ENCODE measurements at regions not wholly inside any gene's neighbourhood (a gene's known extent, or its start where the extent isn't known, plus 50 kb on each side); places are given as distances from the start of the nearest gene placed in this dataset.

- FAIRE-seq (no peak), DNase-seq (ENCODE audit: low read depth, low spot score) (no peak)
- Histone ChIP-seq H3K4me2 (ENCODE audit: insufficient read depth, low read length) (no peak overlapping the region), H3K27ac (ENCODE audit: insufficient read depth, low read depth, low read length) (no peak overlapping the region), H3K4me1 (ENCODE audit: control insufficient read depth, extremely low read depth, insufficient read depth, low read length) (no peaks in the 10 kb centered on the region), H3K9ac (replicated peaks; ENCODE audit: extremely low read depth, insufficient read depth, low read length) (no peak overlapping the region), H2AFZ (ENCODE audit: low read depth, low read length) (no peak overlapping the region), H3K27me3 (ENCODE audit: control insufficient read depth in 2 of 2, insufficient read depth in 2 of 2, low read length in 2 of 2) (no peaks in the 10 kb centered on the region), H3K9me3 (replicated peaks; ENCODE audit: control insufficient read depth, insufficient read depth, low read length) (peaks cover 2% of the 10 kb centered on the region), H3K4me3 (replicated peaks in 1 of 3; ENCODE audit: insufficient read depth in 1 of 3, low read depth in 1 of 3, low read length in 3 of 3) (no peak overlapping the region), H3K79me2 (ENCODE audit: control insufficient read depth, insufficient read depth, low read length) (no peaks in the 10 kb centered on the region), H4K20me1 (replicated peaks; ENCODE audit: control insufficient read depth, extremely low read depth, insufficient read depth, low read length) (no peaks in the 10 kb centered on the region), H3K9me1 (replicated peaks; ENCODE audit: control insufficient read depth, extremely low read depth, insufficient read depth, low read length) (no peaks in the 10 kb centered on the region), H3K36me3 (ENCODE audit: control insufficient read depth in 2 of 2, extremely low read depth in 1 of 2, insufficient read depth in 2 of 2, low read length in 2 of 2) (no peaks in the 10 kb centered on the region)
- intact Hi-C loops (cut with micrococcal nuclease) (no loop called here), dilution Hi-C loops (cut with MboI; ENCODE audit: extremely low pct_ligation_motif_present, low sequenced_read_pairs) (no loop called here)
- ChIA-PET CTCF (no interaction called here), POLR2A (no interaction called here)
- no TSS peak for BruUV-seq (replicated peaks)
- TF ChIP-seq POLR2A (IDR thresholded peaks at IDR 0.05; ENCODE audit: low read depth, low read length), result no peak
Observed at GRCh38 chr2:194270648-194271047, 1386.4 kb upstream of the SLC39A10 start.

GRCh38 chr2:194264586-194264985 is 1392.4 kb upstream of the SLC39A10 start:
- H3K9me1 ChIP-seq (replicated peaks; ENCODE audit: control insufficient read depth, extremely low read depth, insufficient read depth, low read length), result no peaks in the 10 kb centered on the region
- H3K79me2 ChIP-seq (ENCODE audit: control insufficient read depth, insufficient read depth, low read length), result no peaks in the 10 kb centered on the region
- DNase-seq (ENCODE audit: low read depth, low spot score) (no peak), FAIRE-seq (no peak)
- no peaks in the 10 kb centered on the region for H3K27me3 ChIP-seq (ENCODE audit: control insufficient read depth in 2 of 2, insufficient read depth in 2 of 2, low read length in 2 of 2)
- no peaks in the 10 kb centered on the region for H3K9me3 ChIP-seq (replicated peaks; ENCODE audit: control insufficient read depth, insufficient read depth, low read length)
- no TSS peak for BruUV-seq (replicated peaks)
- H3K36me3 ChIP-seq (ENCODE audit: control insufficient read depth in 2 of 2, extremely low read depth in 1 of 2, insufficient read depth in 2 of 2, low read length in 2 of 2), result no peaks in the 10 kb centered on the region
- intact Hi-C loops (cut with micrococcal nuclease) (no loop called here), dilution Hi-C loops (cut with MboI; ENCODE audit: extremely low pct_ligation_motif_present, low sequenced_read_pairs) (no loop called here)
- POLR2A ChIA-PET, result no interaction called here
- CTCF ChIA-PET, result no interaction called here
- no peak overlapping the region for H3K4me2 ChIP-seq (ENCODE audit: insufficient read depth, low read length)
- H3K9ac ChIP-seq (replicated peaks; ENCODE audit: extremely low read depth, insufficient read depth, low read length), result no peak overlapping the region
- no peaks in the 10 kb centered on the region for H3K4me1 ChIP-seq (ENCODE audit: control insufficient read depth, extremely low read depth, insufficient read depth, low read length)
- no peak for TF ChIP-seq GATA2 (IDR thresholded peaks at IDR 0.05; ENCODE audit: insufficient read depth, insufficient read length, low read depth, low read length)
- no peak for TF ChIP-seq FOS (IDR thresholded peaks at IDR 0.05; ENCODE audit: borderline replicate concordance, insufficient read depth, low read length)
- no peak for TF ChIP-seq POLR2AphosphoS5 (IDR thresholded peaks at IDR 0.05; ENCODE audit: insufficient read depth, low read depth, low read length)
- TF ChIP-seq CTCF (IDR thresholded peaks at IDR 0.05; ENCODE audit: extremely low read depth in 1 of 2, insufficient read depth in 1 of 2, low read depth in 1 of 2, low read length in 2 of 2), result no peak
- TF ChIP-seq MAX (IDR thresholded peaks at IDR 0.05; ENCODE audit: insufficient read depth, insufficient read length), result no peak
- no peak for TF ChIP-seq EZH2 (IDR thresholded peaks at IDR 0.05; ENCODE audit: borderline replicate concordance, low read depth, low read length, severe bottlenecking)
- no peak overlapping the region for H3K4me3 ChIP-seq (replicated peaks in 1 of 3; ENCODE audit: insufficient read depth in 1 of 3, low read depth in 1 of 3, low read length in 3 of 3)
- H4K20me1 ChIP-seq (replicated peaks; ENCODE audit: control insufficient read depth, extremely low read depth, insufficient read depth, low read length), result no peaks in the 10 kb centered on the region
- H2AFZ ChIP-seq (ENCODE audit: low read depth, low read length), result no peak overlapping the region
- no peak overlapping the region for H3K27ac ChIP-seq (ENCODE audit: insufficient read depth, low read depth, low read length)

All from endothelial cell of umbilical vein (primary cell).